ENCODE measurements at regions not wholly inside any gene's neighbourhood (a gene's known extent, or its start where the extent isn't known, plus 50 kb on each side); places are given as distances from the start of the nearest gene placed in this dataset.
"Not testable (repeated sequence)": the region's sequence is repeated elsewhere in the genome, so short reads cannot be mapped to it uniquely, and the experiment has no call there.

DNA sequence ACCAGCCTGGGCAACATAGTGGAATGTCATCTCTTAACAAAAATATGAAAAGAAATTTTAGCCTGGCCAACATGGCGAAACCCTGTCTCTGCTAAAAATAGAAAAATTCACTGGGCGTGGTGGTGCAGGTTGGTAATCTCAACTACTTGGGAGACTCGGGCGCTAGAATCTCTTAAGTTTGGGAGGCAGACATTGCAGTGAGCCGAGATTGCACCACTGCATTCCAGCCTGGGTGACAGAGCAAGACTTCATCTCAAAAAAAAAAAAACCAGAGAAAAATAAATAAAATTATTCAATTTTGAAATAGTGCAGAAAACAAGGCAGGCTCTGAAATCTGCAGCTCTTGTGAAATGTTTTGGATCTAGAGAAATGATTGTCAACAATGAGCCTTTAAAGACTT, 397.3 kb upstream of the AMELY start:
- DNase-seq, result no peak

DNA sequence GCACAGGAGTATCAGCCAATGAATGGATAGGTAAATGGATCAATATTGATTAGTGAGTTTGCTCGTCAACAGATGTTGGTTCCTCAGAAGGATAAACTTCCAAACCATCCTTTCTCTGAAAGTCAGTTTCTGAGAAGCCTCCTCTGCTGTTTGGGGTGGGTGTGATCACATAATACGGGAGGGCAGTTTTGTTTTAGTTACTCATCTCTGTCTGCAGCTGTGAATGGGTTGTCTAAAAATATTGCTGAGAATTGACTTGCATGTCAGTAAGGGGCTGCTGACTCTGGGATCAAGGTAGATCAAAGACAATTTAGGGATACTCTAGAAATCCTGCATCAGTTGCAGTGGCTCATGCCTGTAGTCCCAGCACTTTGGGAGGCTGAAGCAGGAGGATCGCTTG, 390.8 kb upstream of the AMELY start:
- no peak for DNase-seq

DNA sequence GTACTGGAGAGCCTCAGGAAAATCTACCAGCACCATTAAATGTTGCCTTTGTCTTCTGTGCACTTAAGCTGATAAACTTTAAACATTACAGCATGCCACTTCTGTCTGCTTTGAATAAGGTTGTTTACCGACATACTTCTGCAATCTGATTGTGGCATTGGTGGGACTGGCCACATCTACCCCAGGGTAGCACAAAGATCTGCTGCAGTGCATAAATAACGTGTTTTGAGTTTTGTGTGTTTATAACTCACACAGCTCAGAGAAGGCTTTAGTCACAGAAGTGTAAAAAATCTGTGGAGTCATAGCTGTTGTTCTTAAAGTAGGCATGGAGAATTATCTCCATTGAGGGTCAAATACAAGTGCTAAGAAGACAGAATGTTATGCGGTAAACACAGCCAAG, 388.4 kb upstream of the AMELY start:
- DNase-seq, result no peak

DNA sequence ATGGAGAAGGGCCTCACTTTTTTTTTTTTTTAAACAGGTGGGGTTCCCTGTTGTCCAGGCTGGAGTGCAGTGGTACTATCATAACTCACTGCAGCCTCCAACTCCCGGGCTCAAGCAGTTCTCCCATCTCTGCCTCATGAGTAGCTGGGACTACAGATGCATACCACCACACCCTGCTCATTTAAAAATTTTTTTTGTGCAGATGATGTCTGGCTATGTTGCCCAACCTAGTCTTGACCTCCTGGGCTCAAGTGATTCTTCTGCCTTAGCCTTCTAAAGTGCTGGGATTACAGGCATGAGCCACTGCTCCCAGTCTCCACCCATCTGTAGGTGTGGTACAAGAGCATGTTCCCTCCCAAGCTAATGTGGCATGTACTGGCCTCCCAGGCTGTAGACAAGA, 380.6 kb upstream of the AMELY start:
- no peak for DNase-seq

DNA sequence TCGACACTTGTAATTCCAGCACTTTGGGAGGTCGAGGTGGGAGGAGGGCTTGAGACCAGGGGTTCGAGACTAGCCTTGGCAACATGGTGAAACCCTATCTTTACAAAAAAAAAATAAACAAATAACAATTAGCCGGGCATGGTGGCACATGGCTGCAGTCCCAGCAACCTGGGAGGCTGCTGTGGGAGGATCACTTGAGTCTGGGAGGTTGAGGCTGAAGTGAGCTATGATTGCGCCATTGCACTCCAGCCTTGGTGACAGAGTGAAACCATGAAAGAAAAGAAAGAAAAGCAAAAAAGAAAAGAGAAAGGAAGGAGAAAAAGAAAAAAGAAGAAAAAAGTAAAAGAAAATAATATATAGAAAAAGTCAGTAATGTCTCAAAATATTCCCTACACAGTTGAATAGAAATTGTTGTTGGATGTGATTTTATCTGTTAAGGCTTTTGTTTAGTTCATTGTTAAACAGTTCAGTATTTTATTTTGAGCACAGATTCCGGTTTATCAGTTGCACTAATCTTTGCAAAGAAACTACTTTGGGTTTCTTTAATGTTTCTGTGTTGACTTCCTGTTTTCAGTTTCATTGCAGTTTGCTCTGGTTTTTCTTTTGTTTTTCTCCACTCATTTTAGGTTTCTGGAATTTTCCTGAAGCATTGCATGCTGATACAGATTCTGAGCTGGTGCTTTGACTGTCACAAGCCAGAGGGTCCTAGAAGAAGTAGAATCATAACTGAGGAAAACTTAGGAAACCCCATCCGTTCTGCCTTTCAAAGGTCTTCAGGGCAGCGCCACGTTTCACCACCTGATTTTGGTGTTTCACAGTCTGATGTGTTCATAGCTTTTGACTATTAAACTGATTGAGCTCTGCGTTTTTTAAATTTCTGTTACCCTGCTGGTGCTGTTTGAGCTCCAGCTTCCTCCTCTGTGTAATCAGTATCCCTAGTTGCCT, 378.6 kb upstream of the AMELY start:
- DNase-seq, result peak; percentile 44

DNA sequence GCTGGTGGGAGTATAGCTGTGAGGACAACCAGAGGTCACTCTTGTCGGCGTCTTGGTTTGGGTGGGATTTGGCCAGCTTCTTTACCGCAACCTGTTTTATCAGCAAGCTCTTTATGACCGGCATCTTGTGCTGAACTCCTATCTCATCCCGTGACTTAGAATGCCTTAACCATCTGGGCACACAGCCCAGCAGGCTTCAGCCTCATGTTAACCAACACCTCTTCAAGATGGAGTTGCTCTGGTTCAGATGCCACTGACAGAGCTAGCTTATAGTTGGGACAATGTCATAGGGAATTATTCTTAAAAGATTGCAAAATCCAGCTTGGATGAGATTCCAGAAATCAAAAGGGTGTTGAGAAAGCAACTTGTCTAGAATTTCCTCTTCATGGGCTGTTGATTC, 377.1 kb upstream of the AMELY start:
- DNase-seq, result no peak

DNA sequence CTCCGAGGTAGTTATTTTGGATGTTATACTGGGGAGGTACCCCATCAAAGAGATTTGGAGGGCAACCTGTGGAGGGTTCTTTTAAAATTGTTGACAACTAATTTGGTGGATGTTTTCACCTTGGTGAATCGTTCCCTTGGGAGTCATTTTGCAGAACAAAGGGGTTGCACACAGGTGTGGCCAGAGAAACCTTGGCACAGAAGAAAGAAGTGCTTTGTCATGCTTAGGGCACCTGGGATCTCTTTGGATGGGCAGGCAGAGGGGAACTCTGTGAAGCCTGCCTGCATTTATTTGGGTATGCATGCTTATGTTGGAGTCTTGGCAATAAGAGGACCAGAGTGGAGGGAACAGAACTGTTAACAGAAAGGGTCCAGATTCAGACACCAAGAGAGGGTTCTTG, 376.4 kb upstream of the AMELY start:
- DNase-seq, result not testable (repeated sequence)

DNA sequence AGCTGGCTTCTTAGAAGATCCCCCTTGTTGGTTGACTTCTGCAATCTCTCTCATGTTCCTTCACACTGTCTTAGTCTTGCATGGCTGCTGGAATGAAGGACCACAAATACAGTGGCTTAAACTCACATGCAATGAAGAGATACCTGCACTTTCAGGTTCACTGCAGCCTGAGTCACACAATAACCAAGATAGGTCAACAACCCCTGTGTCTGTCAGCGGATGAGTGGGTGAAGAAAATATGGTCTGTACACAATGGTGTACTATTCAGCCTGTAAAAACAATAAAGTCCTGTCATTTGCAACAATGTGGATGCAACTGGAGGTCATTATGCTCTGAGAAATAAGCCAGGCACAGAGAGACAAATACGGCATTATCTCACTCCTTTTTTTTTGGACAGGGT, 373.8 kb upstream of the AMELY start:
- DNase-seq, result no peak

DNA sequence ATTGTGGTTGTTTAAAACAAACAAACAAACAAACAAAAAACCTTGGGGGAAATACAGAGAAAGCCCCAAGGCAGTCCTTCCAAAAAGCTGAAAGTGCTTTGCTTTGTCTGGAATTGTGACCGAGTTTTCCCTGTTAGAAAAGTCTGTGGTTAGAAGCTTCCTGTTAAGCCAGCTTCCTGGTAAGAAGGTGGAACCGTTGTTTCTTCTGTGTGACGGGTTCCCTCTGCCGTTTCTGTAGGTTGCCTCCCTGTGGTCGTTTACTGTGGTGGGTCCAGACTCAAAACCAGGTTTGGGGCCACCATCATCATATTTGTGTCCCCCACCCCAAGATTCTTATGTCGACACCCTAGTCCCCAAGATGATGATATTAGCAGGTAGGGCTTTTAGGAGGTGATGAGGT, 371.4 kb upstream of the AMELY start:
- no peak for DNase-seq

DNA sequence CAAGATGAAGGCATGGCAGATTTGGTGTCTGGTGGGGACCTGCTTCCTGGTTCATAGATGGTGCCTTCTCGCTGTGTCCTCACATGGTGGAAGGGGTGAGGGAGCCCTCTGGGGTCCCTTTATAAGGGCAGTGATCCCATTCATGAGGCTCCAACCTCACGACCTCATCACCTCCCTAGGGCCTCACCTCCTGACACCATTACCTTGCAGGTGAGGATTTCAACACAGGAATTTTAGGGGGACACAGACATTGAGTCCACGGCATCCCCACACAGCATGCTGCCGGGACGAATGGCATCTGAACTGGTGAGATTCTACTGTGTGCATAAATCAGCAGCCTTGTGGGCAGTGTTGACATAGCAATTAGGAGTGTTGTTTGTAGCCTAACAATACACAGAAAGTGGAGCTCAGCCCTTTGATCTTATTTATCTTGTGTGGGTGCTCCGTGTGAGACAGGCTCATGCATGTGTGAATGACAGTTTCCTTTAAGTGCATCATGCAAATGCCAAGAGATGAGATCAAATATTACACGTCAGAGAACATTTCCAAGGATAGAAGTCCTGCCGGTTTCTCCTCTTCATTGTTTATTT, 368.7 kb upstream of the AMELY start:
- not testable (repeated sequence) for DNase-seq

DNA sequence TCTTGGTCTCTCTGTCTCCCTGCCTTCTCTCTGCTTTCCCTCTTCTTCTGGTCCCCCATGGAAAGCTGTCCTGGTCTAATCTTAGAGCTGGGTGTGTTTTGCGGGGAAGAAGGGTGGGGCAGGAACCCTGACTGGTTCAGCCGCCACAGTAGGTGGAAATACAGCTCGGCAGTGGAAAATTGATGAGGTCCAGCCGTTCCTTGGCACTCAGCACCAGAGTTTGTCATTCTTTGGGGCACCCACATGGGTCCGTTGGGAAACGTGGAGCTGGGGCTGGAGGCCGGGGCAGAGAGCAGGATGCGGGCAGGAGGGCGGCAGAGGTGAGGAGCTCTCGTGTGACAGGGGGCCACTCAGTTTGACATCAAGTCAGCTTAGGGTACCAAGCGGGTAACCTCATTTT, 364.2 kb upstream of the AMELY start:
- DNase-seq, result no peak

DNA sequence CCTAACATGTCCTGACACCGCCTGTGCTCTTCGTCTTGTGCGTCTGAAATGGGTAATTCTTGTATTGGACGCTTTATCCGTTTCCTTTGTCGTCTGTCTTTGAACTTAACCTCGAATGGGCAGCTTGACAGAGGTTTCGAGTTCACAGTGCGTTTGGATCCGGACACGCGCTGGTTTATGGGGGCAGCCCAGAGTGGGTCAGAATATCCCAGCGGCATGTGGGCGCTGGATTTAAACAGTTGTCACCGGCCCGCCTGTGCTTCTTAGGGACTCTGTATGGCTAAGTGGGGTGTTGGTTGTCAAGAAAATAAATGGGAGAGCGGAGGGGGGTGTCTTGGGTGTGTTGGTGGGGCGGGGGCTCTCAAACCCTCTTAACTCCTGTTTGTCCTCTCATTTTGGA, 363.5 kb upstream of the AMELY start:
- DNase-seq, result no peak

DNA sequence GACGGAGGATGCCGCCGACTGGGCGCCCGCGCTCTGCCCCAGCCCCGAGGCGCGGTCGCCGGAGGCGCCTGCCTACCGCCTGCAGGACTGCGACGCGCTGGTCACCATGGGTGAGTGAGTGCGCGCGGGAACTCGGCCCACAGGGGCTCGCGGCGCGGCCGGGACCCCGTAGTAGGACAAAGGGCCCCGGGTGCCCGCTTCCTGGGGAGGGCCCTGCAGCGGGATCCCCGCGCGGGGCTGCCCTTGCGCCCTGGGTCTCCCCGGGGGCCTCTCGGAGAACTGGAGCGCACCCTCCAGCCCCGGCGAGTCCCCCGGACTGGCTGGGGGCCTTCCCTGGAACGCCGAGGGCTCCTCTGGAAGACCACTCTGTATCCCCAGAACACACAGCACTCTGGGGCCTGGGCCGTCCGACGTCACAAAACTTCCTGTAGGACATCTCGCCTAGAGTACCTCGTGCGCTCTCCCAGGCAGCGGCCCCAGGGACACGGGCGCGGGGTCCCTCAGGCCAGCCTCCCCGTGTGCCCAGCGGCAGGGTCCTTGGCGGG, 362.9 kb upstream of the AMELY start:
- DNase-seq, result peak; percentile 22

DNA sequence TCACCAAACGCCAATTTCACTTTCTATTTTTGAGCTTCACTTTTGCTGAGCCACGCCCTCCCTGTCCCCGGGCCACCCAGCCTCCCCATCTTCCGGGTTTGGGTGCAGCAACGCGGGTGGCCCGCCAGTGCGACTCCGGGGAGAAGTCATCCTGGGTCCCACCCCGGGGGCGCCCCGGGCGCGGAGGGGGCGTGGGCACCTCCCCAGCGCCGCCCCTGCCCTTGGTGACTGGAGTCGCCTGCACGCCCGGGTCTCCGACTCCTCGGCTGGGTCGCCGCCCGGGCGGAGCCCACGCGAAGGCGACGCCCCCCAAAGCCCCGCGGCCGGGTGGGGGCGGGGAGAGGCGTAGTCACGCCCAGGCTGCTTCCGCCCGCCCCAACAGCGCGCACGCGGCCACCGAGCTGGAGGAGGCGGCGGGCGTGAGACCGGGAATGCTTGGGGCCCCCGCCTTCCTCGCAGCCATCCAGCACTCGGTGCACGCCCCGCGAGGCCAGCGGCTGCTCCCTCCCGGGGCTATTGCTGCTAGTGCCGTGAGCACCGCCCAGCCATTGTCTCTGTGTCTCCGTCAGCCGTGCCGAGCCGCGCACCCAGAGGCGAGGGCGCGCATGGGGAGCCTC, 362.1 kb upstream of the AMELY start:
- DNase-seq, result peak; percentile 87

DNA sequence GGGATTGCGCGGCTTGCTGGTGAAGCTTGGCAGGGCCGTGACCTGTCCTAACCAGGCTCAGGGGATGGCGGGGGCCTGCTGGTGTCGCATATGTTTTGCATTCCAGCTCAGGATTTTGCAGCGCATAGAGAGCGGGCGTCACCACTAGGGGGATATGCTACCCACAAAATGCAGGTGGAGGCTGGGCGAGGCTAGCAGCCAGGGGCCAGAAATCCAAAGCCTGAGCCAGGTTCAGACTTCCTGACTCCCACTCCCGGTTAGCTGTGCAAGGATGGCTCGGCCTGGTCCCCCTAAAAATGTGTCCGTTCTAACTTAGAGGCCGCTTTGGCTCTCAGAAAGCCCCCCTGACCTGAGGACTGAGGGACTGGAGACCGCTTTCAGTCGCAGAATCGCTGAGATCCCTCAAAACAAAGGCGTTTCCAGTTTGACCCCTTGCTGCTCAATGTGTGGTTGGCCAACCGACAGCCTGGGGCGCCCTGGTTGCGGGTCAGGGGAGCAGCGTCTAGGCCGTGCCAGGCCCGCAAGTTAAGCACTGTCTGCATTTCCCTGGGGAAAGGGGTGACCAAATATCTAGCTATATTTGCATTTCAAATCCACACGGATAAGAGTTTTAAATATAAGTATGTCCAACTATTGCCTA, 361.1 kb upstream of the AMELY start:
- peak; percentile 46 for DNase-seq

DNA sequence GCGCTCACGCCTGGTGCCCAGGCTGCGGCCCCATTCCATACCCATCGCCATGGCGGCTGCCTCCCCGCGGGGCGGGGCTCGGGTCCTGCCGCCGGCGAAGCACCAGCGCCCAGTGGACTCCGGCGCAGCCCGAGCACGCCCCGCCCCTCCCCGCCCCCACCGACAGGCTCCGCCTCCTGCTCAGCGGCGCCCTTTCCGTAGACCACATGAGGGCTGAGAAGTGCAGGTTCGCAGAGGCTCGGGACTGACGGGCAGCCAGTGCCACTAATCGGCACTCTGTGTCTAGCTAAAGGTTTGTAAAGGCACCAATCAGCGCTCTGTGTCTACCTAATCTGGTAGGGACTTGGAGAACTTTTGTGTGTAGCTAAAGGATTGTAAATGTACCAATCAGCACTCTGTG, 352.2 kb upstream of the AMELY start:
- DNase-seq, result no peak

DNA sequence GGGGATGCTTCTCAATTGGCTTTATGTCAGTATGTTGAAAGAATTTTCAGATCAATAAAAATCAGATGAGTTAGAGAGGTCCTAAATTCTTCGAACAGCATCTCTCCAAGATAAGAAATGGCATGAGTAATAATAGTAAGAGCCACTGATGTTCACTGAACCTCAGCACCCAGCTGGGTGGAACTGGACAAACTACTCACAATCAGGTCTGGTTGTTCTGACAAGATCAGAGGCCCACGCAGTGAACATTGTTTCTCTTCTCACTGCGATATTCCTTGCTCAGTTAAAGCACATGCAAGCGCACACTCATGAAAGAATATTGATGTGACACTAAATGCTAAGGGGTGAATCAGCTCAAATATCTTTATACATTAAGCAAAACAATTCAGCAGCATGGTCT, 351.0 kb upstream of the AMELY start:
- no peak for DNase-seq

DNA sequence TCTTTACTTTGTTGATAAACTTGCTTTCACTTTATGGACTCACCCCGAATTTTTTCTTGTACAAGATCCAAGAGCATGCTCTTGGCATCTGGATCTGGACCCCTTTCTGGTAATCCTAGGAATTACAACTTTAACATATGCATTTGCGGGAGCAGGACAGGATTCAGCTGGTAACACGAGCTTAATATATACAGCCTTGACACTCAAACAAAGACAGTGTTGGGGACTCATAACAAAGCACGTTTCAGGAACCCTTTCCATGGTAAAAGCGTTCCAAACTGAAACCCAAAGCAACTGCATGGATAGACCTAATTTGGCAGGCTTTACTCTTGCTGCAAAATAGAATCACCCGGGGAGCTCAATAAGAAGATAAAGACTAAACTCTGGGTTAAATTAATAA, 349.7 kb upstream of the AMELY start:
- DNase-seq, result no peak

DNA sequence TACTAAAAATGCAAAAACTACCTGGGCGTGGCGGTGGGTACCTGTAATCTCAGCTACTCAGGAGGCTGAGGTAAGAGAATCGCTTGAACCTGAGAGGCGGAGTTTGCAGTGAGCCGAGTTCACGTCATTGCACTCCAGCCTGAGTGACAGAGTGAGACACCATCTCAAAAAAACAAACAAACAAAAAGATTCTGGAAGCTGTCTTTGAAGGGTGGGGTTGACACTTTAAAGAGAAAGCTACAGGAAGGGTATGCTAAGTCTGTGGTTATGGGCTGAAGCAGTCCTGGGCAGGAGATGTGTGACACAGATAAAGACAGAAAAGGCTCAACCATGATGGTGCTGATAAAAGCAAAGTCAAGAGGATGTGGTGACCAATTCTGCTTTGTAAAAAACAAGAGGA, 328.5 kb upstream of the AMELY start:
- DNase-seq, result no peak

DNA sequence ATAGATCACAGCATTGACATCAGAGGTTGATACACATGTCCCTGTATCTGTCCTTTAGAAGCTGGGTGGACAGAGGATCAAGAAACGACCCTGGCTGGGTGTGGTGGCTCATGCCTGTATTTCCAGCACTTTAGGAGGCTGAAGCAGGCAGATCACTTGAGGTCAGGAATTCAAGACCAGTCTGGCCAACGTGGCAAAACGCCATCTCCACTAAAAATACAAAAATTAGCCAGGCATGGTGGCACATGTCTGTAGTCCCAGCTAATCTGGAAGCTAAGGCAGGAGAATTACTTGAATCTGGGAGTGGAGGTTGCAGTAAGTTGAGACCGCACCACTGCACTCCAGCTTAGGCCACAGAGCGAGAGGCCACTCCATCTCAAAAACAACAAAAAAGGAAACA, 300.4 kb upstream of the AMELY start:
- no peak for DNase-seq

DNA sequence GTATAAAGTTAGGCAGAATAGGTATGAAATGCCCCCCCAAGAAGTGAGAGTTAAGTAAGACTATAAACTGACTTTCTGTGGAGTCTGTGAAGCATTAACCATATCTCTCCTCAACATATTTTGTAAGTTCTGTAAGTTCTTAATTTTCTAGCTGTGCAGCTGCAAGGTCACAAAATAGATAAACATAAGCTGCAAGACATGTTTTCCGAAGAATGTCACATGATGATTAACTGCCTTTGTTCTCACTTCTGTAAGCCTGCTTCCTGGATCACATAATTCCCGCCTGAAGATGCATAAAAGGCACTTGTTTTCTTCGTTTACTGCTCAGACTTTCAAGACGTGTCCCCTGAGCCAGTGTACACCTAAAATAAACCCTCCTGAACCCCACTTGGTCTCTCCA, 292.9 kb upstream of the AMELY start:
- no peak for DNase-seq

DNA sequence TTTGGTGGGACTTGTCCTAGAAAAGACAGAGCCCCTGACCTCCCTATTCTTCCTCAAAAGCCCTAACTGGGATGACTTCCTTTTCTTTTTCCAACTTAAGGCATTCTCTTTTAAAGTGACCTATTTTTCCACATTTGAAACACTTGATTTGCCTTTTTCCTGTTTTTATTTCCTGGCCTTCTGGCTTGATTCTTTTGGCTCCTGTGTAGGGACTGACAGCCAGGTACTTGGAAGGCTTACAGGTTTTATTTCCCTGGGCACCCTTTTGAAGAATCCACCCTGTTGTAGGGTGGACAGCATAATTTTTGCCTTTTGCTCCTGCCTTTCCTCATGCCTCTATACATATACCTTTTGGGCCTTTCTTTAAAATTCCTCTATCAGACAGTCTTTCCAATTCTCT, 271.0 kb upstream of the AMELY start:
- DNase-seq, result no peak

DNA sequence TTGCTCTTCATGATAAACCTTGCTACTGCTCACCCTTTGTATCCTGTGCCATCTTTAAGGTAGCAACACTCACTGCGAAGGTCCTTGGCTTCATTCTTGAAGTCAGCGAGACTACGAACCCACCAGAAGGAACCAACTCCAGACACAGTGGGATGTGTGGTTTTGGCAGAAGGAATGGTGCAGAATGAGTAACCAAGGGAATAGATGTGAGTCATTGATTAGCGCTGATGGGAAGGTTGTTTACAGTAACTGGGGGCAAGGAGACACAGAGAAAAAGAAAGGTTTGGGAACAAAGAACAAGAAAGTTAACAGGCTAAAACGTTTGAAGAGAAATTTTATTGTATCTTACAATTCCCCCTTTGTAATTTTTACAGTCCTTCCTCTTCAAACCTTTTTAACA, 266.1 kb upstream of the AMELY start:
- DNase-seq, result no peak

DNA sequence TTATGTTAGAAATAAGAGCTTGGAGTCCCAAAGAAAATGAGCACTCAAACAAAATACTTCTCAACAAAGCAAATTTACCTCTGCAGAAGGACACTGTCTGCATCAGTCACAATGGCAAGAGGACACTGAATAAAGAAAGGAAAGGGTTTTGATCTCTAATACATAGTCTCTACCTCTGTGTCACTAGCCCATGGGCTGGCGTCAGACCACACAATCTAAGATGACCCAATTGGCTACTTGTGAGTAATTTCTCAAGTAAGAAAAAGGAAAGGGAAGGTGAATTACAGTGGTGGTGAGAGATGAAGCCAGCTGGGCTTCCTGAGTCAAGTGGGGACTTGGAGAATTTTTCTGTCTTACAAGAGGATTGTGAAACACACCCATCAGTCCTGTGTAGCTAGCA, 257.9 kb upstream of the AMELY start:
- DNase-seq, result no peak

Data from inflammatory macrophage treated with lipopolysaccharide for 4 hours (primary cell).